ENCODE measurements at regions not wholly inside any gene's neighbourhood (a gene's known extent, or its start where the extent isn't known, plus 50 kb on each side); places are given as distances from the start of the nearest gene placed in this dataset.
A peak's percentile ranks its signal among the peaks of the same experiment; 100 is the strongest.

DNA sequence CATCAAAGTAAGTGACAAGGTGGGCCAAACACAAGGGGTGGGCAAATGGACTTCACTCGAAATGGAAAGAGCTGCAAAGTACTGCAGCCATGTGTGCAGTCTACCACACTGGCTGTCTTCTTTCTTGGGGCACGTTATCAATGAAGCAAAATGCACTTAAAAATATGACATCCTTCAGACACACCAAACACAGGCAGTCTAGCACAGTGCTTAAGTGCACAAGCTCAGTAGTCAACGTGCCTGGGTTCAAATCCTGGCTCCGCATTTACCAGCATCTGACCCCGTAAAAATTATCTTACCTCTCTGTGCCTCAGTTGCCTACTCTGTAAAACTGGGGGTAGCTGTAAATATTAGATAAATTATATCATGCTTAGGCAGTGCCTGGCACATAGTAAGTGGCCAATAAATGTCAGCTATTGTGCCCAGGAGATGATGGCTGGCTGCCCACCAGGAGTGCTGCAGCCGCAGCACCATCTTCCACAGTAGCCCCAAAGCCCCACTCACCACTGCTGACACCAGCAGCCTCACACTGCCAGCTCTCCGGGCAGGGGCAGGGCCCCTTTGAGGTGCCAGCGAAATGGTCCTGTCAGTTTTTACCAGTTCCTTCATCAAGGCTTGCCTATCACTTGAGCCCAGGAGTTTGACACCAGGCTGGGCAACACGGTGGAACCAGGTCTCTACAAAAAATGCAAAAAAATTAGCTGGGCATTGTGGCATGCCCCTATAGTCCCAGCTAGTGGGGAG, 121.8 kb upstream of the SLC1A4 start:
- Histone ChIP-seq H3K36me3 (replicated peaks; ENCODE audit: low read depth, low read length) (peaks cover 4% of the 10 kb centered on the region), H3K4me3 (ENCODE audit: low read length) (no peak overlapping the region), H3K4me1 (ENCODE audit: low read length) (peaks cover 31% of the 10 kb centered on the region), H4K20me1 (ENCODE audit: insufficient read depth, low read length) (no peaks in the 10 kb centered on the region), H3K27ac (ENCODE audit: low read length) (no peak overlapping the region), H3K9me3 (ENCODE audit: insufficient read depth, low read length) (0 out of 2 replicates have a peak, but pooled peaks cover 3% of the 10 kb centered on the region), H3K9ac (ENCODE audit: low read length) (no peak overlapping the region), H3K79me2 (ENCODE audit: low read length) (no peaks in the 10 kb centered on the region), H3K4me2 (ENCODE audit: low read length) (no peak overlapping the region), H3K27me3 (ENCODE audit: low read depth, low read length) (peaks cover 18% of the 10 kb centered on the region), H2AFZ (ENCODE audit: low read depth, low read length) (no peak overlapping the region)
- TF ChIP-seq EZH2phosphoT487 (IDR thresholded peaks at IDR 0.05; ENCODE audit: low read depth): no peak
- TF ChIP-seq, protein P1, sequence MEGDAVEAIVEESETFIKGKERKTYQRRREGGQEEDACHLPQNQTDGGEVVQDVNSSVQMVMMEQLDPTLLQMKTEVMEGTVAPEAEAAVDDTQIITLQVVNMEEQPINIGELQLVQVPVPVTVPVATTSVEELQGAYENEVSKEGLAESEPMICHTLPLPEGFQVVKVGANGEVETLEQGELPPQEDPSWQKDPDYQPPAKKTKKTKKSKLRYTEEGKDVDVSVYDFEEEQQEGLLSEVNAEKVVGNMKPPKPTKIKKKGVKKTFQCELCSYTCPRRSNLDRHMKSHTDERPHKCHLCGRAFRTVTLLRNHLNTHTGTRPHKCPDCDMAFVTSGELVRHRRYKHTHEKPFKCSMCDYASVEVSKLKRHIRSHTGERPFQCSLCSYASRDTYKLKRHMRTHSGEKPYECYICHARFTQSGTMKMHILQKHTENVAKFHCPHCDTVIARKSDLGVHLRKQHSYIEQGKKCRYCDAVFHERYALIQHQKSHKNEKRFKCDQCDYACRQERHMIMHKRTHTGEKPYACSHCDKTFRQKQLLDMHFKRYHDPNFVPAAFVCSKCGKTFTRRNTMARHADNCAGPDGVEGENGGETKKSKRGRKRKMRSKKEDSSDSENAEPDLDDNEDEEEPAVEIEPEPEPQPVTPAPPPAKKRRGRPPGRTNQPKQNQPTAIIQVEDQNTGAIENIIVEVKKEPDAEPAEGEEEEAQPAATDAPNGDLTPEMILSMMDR (IDR thresholded peaks at IDR 0.05; ENCODE audit: low read depth, low read length): no peak

- H3K9ac ChIP-seq (ENCODE audit: low read length): no peak overlapping the region
- H3K4me3 ChIP-seq (ENCODE audit: low read length): no peak overlapping the region
These were observed 120.1 kb upstream of the SLC1A4 start for GRCh38 chr2:64869126-64869525.

DNA sequence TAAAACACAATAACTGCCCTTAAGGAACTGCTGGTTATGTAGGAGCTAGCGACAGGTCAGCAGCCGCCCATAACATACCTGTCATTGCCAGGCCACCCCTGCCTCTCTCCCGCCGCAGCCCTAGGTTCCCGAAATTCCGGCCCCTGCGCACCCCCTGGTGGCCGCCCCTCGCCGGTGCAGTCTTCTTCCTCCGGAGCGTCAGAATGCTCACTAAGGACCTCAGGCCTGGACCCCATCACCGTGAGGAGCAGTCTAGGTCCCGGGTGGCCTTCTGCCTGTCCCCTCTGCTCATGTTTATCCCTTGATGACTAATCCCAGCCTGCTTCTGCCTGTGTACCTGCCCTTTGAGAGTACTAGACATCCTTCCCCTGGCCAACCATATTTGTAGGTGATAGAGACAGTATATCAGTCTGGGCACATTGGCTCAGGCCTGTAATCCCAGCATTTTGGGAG, 115.7 kb upstream of the SLC1A4 start:
- Histone ChIP-seq H3K27ac (ENCODE audit: low read length) (no peak overlapping the region), H3K36me3 (replicated peaks; ENCODE audit: low read depth, low read length) (no peaks in the 10 kb centered on the region), H3K9me3 (ENCODE audit: insufficient read depth, low read length) (no peaks in the 10 kb centered on the region), H3K9ac (ENCODE audit: low read length) (peak overlapping the region; percentile 57), H3K27me3 (ENCODE audit: low read depth, low read length) (no peaks in the 10 kb centered on the region), H2AFZ (ENCODE audit: low read depth, low read length) (peak overlapping the region; percentile 96), H3K4me3 (ENCODE audit: low read length) (peak overlapping the region; percentile 78), H3K79me2 (ENCODE audit: low read length) (no peaks in the 10 kb centered on the region), H4K20me1 (ENCODE audit: insufficient read depth, low read length) (no peaks in the 10 kb centered on the region), H3K4me2 (ENCODE audit: low read length) (peak overlapping the region; percentile 98), H3K4me1 (ENCODE audit: low read length) (peaks cover 8% of the 10 kb centered on the region; the same call in 1 of the 2 replicates)
- TF ChIP-seq, protein P1 (IDR thresholded peaks at IDR 0.05; ENCODE audit: low read depth, low read length): peak; percentile 88
- no peak for TF ChIP-seq EZH2phosphoT487 (IDR thresholded peaks at IDR 0.05; ENCODE audit: low read depth)

More at GRCh38 chr2:64869126-64869525, 120.1 kb upstream of the SLC1A4 start:
- Histone ChIP-seq H2AFZ (ENCODE audit: low read depth, low read length) (no peak overlapping the region), H4K20me1 (ENCODE audit: insufficient read depth, low read length) (no peaks in the 10 kb centered on the region), H3K4me1 (ENCODE audit: low read length) (peaks cover 21% of the 10 kb centered on the region), H3K27me3 (ENCODE audit: low read depth, low read length) (peaks cover 18% of the 10 kb centered on the region), H3K9me3 (ENCODE audit: insufficient read depth, low read length) (no peaks in the 10 kb centered on the region), H3K79me2 (ENCODE audit: low read length) (no peaks in the 10 kb centered on the region), H3K36me3 (replicated peaks; ENCODE audit: low read depth, low read length) (no peaks in the 10 kb centered on the region), H3K27ac (ENCODE audit: low read length) (no peak overlapping the region), H3K4me2 (ENCODE audit: low read length) (no peak overlapping the region)
- TF ChIP-seq EZH2phosphoT487 (IDR thresholded peaks at IDR 0.05; ENCODE audit: low read depth): no peak
- TF ChIP-seq, protein P1 (IDR thresholded peaks at IDR 0.05; ENCODE audit: low read depth, low read length): no peak

GRCh38 chr2:64874593-64874992, 114.6 kb upstream of the SLC1A4 start:
- no peaks in the 10 kb centered on the region for H3K9me3 ChIP-seq (ENCODE audit: insufficient read depth, low read length)
- no peaks in the 10 kb centered on the region for H3K27me3 ChIP-seq (ENCODE audit: low read depth, low read length)
- no peak overlapping the region for H3K4me2 ChIP-seq (ENCODE audit: low read length)
- H3K27ac ChIP-seq (ENCODE audit: low read length): no peak overlapping the region
- H4K20me1 ChIP-seq (ENCODE audit: insufficient read depth, low read length): no peaks in the 10 kb centered on the region
- TF ChIP-seq, protein P1 (IDR thresholded peaks at IDR 0.05; ENCODE audit: low read depth, low read length): no peak
- no peak for TF ChIP-seq EZH2phosphoT487 (IDR thresholded peaks at IDR 0.05; ENCODE audit: low read depth)
- no peak overlapping the region for H2AFZ ChIP-seq (ENCODE audit: low read depth, low read length)
- no peaks in the 10 kb centered on the region for H3K36me3 ChIP-seq (replicated peaks; ENCODE audit: low read depth, low read length)
- H3K4me1 ChIP-seq (ENCODE audit: low read length): peaks cover 8% of the 10 kb centered on the region; the same call in 1 of the 2 replicates
- H3K9ac ChIP-seq (ENCODE audit: low read length): no peak overlapping the region
- H3K79me2 ChIP-seq (ENCODE audit: low read length): no peaks in the 10 kb centered on the region
- H3K4me3 ChIP-seq (ENCODE audit: low read length): no peak overlapping the region
